Skeletal muscle tissue (tissue), 3 donors: ENCODE measurements at regions not wholly inside any gene's neighbourhood (a gene's known extent, or its start where the extent isn't known, plus 50 kb on each side); places are given as distances from the start of the nearest gene placed in this dataset.

Source experiments
- H3K27ac ChIP-seq: one replicate; pipeline ENCODE4 v1.7.0; 2013; ENCODE audit warnings: mild to moderate bottlenecking, low read depth, low read length, inconsistent platforms
- H3K27me3 ChIP-seq, 3 donors: one replicate each; pipeline ENCODE4 v1.7.0; 2013; ENCODE audit warnings: low read length in 3 of 3; ENCODE audit not compliant: control insufficient read depth in 3 of 3, insufficient read depth in 3 of 3
- H3K36me3 ChIP-seq, 3 donors: one replicate each; pipeline ENCODE4 v1.7.0; 2013; ENCODE audit warnings: low read length in 3 of 3; ENCODE audit not compliant: control insufficient read depth in 3 of 3, insufficient read depth in 3 of 3
- H3K4me1 ChIP-seq, 3 donors: one replicate each; pipeline ENCODE4 v1.7.0; 2013; ENCODE audit warnings: low read length in 3 of 3, mild to moderate bottlenecking in 3 of 3; ENCODE audit not compliant: control insufficient read depth in 3 of 3, insufficient read depth in 3 of 3
- H3K4me3 ChIP-seq, 3 donors: one replicate each; pipeline ENCODE4 v1.7.0; 2013; ENCODE audit warnings: low read length in 3 of 3
- H3K9ac ChIP-seq, 3 donors: one replicate each; pipeline ENCODE4 v1.7.0; 2013; ENCODE audit warnings: low read length in 3 of 3, mild to moderate bottlenecking in 3 of 3, moderate library complexity in 2 of 3, low read depth in 1 of 3
- H3K9me3 ChIP-seq, 3 donors: one replicate each; pipeline ENCODE4 v1.7.0; 2013; ENCODE audit warnings: low read length in 3 of 3; ENCODE audit not compliant: control insufficient read depth in 3 of 3
- donor health status: Osteomylitis.

DNA sequence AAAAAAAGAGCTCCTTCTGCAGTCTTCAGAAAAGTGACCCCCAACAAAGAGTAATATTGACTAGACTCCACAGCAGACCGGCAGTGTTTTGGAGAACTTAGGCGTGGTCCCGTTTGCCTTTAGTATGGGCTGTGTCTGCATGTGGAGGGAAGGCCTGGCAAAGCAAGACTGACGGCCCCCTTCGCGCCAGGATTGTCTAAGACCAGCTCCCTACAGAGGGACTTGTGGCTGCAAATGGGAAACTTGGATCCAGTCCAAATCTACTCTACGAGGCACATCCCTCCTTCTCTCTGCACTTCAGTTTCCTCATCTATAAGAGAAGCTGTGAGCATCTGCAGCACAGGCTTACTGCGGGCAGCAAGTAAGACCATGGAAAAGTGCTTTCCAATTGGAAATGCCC is 350.0 kb downstream of the ZNF536 start:
- H3K9ac ChIP-seq, result no peak overlapping the region
- no peaks in the 10 kb centered on the region for H3K36me3 ChIP-seq
- H3K4me3 ChIP-seq, result no peak overlapping the region
- H3K27ac ChIP-seq, result no peak overlapping the region
- H3K27me3 ChIP-seq, result no peaks in the 10 kb centered on the region
- H3K9me3 ChIP-seq, result no peaks in the 10 kb centered on the region
- peaks cover 0 to 10% (median 9%) of the 10 kb centered on the region in 3 donors for H3K4me1 ChIP-seq

DNA sequence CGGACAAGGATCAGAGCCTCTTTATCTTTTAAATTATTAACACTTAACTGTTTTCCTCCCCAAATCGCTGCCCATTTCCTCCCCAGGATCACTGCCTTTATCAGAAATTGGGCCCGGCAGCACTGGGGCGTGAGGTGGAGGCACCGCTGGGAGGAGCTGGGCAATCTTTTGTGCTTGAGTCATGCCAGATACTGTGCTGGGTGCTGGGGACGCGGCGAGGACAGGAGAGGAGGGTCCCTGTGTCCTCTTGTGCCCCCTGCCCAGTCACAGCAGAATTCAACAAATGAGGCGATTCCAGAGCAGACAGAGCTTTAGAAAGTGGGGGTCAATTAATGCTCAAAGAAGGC is 347.8 kb downstream of the ZNF536 start:
- Histone ChIP-seq H3K9me3 (no peaks in the 10 kb centered on the region), H3K27ac (peak overlapping the region; percentile 52), H3K4me3 (peak overlapping the region; percentile 68 to 91 (median 84)), H3K9ac (peak overlapping the region; percentile 62 to 93 (median 85)), H3K27me3 (no peaks in the 10 kb centered on the region), H3K36me3 (no peaks in the 10 kb centered on the region), H3K4me1 (peaks cover 0 to 10% (median 9%) of the 10 kb centered on the region in 3 donors)

DNA sequence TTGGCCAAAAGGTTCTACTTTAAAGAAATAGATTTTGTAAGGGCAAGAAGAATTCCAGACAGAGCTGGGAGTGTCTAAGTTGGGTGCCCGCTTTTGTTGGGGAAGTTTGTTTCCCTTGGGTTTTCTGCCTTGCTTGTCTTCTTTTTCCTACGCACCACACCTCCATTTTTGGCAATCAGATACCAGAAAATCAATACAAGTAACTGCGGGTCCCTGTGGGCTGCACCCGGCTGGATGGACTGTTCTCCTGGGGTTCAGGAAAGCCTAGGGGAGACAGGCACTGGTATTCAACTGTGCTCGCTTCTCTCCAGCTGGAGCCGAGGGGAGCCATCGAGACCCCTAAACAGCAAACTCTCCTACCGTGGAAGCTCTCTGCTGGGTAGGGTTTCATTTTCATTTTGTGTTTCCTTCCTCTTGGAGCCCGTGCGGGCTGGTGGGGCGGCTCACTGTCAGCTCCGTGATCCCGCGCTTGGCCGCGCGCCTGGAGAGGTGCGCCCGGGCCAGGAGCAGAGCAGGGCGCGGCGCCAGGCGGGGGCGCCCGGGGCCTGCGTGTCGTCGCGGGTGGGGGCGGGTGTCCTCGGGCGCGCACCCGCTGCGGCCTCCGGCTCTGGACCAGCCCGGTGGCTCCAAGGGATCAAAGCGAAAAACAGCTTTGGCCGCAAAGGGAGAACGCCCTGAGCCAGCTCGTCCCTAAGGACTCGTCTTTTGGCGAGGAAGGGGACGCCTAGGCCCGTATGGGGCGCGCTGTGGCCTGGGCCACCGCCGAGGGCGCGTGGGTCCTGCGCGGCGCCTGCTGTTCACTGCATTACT is 347.2 kb downstream of the ZNF536 start:
- Histone ChIP-seq H3K9me3 (no peaks in the 10 kb centered on the region), H3K9ac (peak overlapping the region; percentile 74 to 97 (median 93)), H3K4me3 (peak overlapping the region; percentile 68 to 91 (median 84)), H3K4me1 (peaks cover 0 to 10% (median 9%) of the 10 kb centered on the region in 3 donors), H3K27me3 (no peaks in the 10 kb centered on the region), H3K27ac (peak overlapping the region; percentile 52), H3K36me3 (no peaks in the 10 kb centered on the region)

DNA sequence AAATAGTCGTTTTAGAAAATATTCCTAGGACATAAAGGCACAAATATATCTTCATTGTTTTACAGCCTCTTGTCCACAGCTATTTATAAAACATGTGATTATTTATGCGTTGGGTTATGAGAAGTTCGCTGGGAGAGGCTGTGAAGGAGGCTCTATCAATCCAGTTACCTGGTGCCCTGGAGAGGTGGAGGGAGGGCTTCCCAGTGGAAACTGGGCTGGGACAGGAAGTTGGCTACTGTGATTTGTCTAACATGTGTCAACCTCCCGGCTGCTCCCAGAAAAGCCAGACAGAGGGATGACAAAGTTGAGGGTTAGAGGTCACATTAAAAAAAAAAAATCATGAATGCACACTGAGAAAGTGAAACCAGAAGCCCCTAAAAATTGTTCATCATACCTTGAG is 346.5 kb downstream of the ZNF536 start:
- peak overlapping the region; percentile 74 to 97 (median 93) for H3K9ac ChIP-seq
- H3K27me3 ChIP-seq, result no peaks in the 10 kb centered on the region
- H3K9me3 ChIP-seq, result no peaks in the 10 kb centered on the region
- no peak overlapping the region for H3K27ac ChIP-seq
- peaks cover 0 to 10% (median 9%) of the 10 kb centered on the region in 3 donors for H3K4me1 ChIP-seq
- H3K36me3 ChIP-seq, result no peaks in the 10 kb centered on the region
- peak overlapping the region; percentile 68 to 91 (median 84) for H3K4me3 ChIP-seq

DNA sequence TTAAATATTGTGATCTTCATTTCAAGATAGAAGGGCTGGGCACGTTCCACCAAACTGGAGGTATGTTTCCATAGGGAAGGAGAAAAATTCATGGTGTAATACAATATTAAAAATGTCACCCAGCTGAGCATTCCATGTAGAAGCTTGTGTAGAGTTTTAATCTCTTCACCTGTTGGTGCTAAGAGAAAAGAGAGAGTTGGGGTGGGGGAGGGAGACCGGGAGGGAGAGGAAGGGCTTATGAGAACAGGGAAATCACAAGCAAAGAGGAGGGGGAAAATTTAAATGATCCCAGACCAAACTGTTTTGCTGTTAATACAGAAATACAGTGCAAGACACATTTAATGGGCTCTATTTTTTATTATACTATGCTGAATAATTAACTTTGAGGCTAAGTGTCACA is 345.8 kb downstream of the ZNF536 start:
- no peak overlapping the region for H3K9ac ChIP-seq
- no peaks in the 10 kb centered on the region for H3K9me3 ChIP-seq
- no peak overlapping the region for H3K27ac ChIP-seq
- peaks cover 0 to 10% (median 9%) of the 10 kb centered on the region in 3 donors for H3K4me1 ChIP-seq
- H3K36me3 ChIP-seq, result no peaks in the 10 kb centered on the region
- H3K27me3 ChIP-seq, result no peaks in the 10 kb centered on the region
- no peak overlapping the region for H3K4me3 ChIP-seq

DNA sequence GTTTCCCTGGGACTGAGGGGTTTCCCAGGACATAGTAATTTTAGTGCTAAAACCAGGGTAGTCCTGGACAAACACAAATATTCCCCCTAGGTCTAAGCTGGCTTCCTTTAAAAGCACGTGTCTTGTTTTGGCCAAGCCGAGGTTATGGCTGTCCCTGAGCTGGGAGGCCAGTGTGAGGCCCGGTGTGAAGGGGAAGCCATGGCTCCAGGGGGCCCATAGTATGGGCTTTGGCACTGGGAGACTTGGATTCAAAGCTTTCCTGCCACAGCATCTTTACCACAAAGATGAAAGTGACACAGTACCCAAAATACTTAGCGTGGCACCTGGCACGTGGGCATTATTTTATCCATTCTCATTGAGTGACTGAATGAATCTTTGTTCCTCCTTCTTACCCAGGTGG is 345.2 kb downstream of the ZNF536 start:
- H3K9ac ChIP-seq, result no peak overlapping the region
- no peaks in the 10 kb centered on the region for H3K27me3 ChIP-seq
- no peaks in the 10 kb centered on the region for H3K9me3 ChIP-seq
- H3K4me3 ChIP-seq, result no peak overlapping the region
- peaks cover 0 to 10% (median 9%) of the 10 kb centered on the region in 3 donors for H3K4me1 ChIP-seq
- H3K36me3 ChIP-seq, result no peaks in the 10 kb centered on the region
- no peak overlapping the region for H3K27ac ChIP-seq

DNA sequence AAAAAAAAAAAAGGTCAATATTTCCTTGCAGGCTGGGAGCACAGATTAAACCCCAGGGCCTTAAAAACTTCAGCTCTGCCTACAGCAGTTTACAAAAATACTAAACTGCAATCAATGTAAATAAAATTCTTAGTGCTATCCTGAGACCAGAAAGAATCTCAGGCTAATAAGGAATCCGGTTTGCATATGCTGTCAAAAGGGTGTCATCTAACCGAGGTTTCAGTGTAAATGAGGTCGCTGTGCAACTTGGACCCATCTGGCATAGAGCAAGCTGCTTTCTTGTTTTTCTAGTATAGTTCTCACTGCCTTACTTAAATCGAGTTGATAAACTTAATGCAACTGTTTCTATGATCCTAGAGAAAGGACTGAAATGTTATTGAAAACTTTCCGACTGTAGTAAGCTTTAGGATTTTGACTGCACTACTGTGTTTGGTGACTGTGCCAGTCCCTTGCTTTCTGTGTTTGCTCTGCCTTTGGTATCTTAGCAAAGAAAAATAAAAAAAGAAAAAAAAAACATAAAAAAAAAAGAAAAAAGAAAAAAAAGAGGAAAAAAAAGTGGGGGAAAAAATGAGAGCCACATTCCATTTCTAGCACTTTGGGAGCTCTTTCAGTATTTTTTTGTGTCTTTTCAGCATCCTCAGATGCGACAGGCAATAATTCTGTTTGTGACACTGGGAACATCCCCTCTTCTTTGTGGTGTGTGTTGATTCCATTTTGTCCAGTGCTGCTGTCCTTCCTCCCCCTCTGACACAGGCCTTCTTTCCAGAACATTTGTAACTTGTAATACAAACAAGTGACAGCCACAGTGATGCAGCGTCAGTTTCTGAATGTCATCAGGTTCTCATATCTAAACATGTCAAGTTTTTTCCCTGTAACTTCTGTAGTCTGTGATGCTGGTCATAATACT is 340.5 kb downstream of the ZNF536 start:
- no peak overlapping the region for H3K4me3 ChIP-seq
- no peaks in the 10 kb centered on the region for H3K9me3 ChIP-seq
- peaks cover 0 to 2% (median 0%) of the 10 kb centered on the region in 3 donors for H3K4me1 ChIP-seq
- no peaks in the 10 kb centered on the region for H3K36me3 ChIP-seq
- H3K27ac ChIP-seq, result no peak overlapping the region
- H3K9ac ChIP-seq, result no peak overlapping the region
- peaks cover 3 to 14% (median 10%) of the 10 kb centered on the region in 3 donors for H3K27me3 ChIP-seq

DNA sequence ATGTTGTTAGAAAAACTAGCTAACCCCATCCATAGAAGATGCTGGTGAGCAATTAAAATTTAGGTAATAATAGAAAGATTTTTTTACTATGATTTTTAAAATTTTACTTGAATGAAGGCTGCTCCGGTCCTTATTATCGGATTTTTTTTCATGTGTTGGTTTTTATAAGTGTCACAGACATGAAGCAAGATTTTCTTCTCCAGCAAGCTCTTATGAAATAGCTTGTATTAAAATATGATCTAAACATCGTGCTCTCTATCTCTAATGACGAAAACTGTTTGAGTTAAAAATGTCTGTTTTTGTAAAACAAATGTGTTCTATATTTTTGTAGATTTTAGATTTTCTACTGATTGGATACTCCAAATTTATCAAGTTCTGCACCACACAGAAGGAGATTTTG is 339.6 kb downstream of the ZNF536 start:
- peaks cover 3 to 14% (median 10%) of the 10 kb centered on the region in 3 donors for H3K27me3 ChIP-seq
- H3K36me3 ChIP-seq, result no peaks in the 10 kb centered on the region
- no peak overlapping the region for H3K4me3 ChIP-seq
- H3K4me1 ChIP-seq, result peaks cover 0 to 2% (median 0%) of the 10 kb centered on the region in 3 donors
- no peak overlapping the region for H3K27ac ChIP-seq
- H3K9ac ChIP-seq, result no peak overlapping the region
- H3K9me3 ChIP-seq, result no peaks in the 10 kb centered on the region

DNA sequence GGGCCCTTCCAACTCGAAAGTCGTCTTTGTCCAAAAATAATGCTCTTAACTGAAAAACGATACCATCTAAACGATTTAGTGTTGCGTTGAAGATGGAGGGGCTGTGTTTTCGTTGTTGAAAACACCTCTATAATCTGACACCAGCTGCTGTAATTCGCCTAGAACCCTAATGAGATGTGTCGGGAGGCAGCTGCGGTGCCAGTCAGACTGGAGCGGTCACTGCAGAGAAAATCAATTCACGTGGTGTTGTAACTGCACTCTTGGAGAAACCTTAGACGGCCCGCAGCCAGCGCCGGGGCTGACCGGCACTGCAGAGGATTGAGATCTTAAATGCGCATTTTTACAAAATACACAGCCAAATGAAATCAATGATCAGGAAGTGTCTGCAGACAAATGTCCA is 339.1 kb downstream of the ZNF536 start:
- Histone ChIP-seq H3K9ac (peak overlapping the region in 1 of 3 donors; percentile 17), H3K27me3 (peaks cover 3 to 14% (median 10%) of the 10 kb centered on the region in 3 donors), H3K4me1 (peaks cover 0 to 2% (median 0%) of the 10 kb centered on the region in 3 donors), H3K4me3 (peak overlapping the region in 1 of 3 donors; percentile 37), H3K9me3 (no peaks in the 10 kb centered on the region), H3K27ac (no peak overlapping the region), H3K36me3 (no peaks in the 10 kb centered on the region)

DNA sequence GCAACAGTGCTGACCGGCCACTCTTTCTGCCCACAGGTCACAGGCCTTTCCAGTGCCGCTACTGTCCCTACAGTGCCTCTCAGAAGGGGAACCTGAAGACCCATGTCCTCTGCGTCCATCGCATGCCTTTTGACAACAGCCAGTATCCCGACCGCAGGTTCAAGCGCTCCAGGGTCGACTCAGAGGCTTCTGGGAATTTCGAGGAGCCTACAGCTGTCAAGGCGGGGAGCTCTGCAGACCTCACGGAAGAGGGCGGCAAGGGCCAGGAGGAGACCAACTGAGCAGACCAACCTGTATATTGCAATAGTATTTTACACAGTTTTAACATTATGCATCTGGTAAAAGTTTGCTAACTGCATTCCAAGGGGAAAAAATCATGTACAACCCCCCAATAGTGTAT is 338.5 kb downstream of the ZNF536 start:
- H3K9me3 ChIP-seq, result no peaks in the 10 kb centered on the region
- H3K4me1 ChIP-seq, result peaks cover 0 to 2% (median 0%) of the 10 kb centered on the region in 3 donors
- no peak overlapping the region for H3K27ac ChIP-seq
- H3K27me3 ChIP-seq, result peaks cover 3 to 14% (median 10%) of the 10 kb centered on the region in 3 donors
- H3K9ac ChIP-seq, result no peak overlapping the region
- H3K4me3 ChIP-seq, result no peak overlapping the region
- H3K36me3 ChIP-seq, result no peaks in the 10 kb centered on the region
